GM12891 (cell line): ENCODE measurements at regions not wholly inside any gene's neighbourhood (a gene's known extent, or its start where the extent isn't known, plus 50 kb on each side); places are given as distances from the start of the nearest gene placed in this dataset.

ENCODE experiments used
- POLR2A ChIP-seq: IDR thresholded peaks from 2 replicates; pipeline ENCODE4 v1.6.1; 2011; ENCODE audit warnings: low read depth, low read length, control low read depth
- POLR2AphosphoS5 ChIP-seq: IDR thresholded peaks from 2 replicates; pipeline ENCODE4 v1.6.1; 2011; ENCODE audit warnings: low read depth, low read length, control low read depth

DNA sequence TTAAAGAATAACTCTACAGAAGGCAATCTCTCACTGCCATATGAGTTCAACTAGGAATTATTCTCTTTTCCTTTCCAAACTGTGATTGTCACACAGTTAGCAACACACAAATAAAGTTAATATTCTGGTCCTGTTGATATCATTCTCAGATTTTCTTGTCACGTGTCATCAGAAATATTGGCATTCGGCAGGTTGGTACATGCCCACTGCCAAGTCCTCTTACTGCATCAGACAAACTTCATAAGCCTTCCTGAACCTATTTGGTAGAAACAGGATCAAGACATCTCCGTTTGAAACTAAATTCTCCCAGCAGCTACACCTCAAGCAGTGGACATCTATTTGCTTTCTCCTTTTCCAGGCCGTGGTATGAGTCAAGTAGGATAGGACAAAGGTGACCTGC, 177.9 kb upstream of the SOX2 start:
- TF ChIP-seq POLR2A (no peak), POLR2AphosphoS5 (no peak)
